Activated T-cell treated with anti-CD3 and anti-CD28 coated beads, Interleukin-2, amount 50 U/mL, for 4 hours (primary cell): ENCODE measurements at regions not wholly inside any gene's neighbourhood (a gene's known extent, or its start where the extent isn't known, plus 50 kb on each side); places are given as distances from the start of the nearest gene placed in this dataset.

ENCODE experiments used
- ATAC-seq, 2 donors: fragments of 200-7000 bp; cut with Tn5 transposase; one replicate each; pipeline ENCODE4 v1.10.0; 2021
- DNase-seq: peaks from one replicate; pipeline ENCODE4 v3.0.0-alpha.2; 2020
- H3K27me3 Mint-ChIP-seq: one replicate; pipeline ENCODE4 v1.8.0; 2021; ENCODE audit warnings: low read depth, mixed read lengths
- H3K36me3 Mint-ChIP-seq: one replicate; pipeline ENCODE4 v1.8.0; 2022; ENCODE audit warnings: mixed read lengths; ENCODE audit not compliant: insufficient read depth
- H3K4me1 Mint-ChIP-seq: one replicate; pipeline ENCODE4 v1.8.0; 2021; ENCODE audit warnings: low read depth, mixed read lengths
- H3K4me3 Mint-ChIP-seq: one replicate; pipeline ENCODE4 v1.8.0; 2021; ENCODE audit warnings: mild to moderate bottlenecking, moderate library complexity, mixed read lengths
- H3K9me3 Mint-ChIP-seq: one replicate; pipeline ENCODE4 v1.8.0; 2021; ENCODE audit warnings: mixed read lengths

GRCh38 chr14:61168141-61168540 lies 113.0 kb downstream of the TMEM30B start:
- no peak for DNase-seq
- no peak for ATAC-seq
- peaks cover 26% of the 10 kb centered on the region for H3K27me3 Mint-ChIP-seq
- no peaks in the 10 kb centered on the region for H3K4me1 Mint-ChIP-seq
- H3K4me3 Mint-ChIP-seq, result no peak overlapping the region
- no peaks in the 10 kb centered on the region for H3K36me3 Mint-ChIP-seq
- peaks cover 12% of the 10 kb centered on the region for H3K9me3 Mint-ChIP-seq

GRCh38 chr14:61167642-61168041 lies 113.5 kb downstream of the TMEM30B start:
- Mint-ChIP-seq H3K9me3 (peaks cover 7% of the 10 kb centered on the region), H3K27me3 (peaks cover 22% of the 10 kb centered on the region), H3K4me1 (no peaks in the 10 kb centered on the region), H3K36me3 (no peaks in the 10 kb centered on the region), H3K4me3 (no peak overlapping the region)
- DNase-seq, result no peak
- no peak for ATAC-seq

DNA sequence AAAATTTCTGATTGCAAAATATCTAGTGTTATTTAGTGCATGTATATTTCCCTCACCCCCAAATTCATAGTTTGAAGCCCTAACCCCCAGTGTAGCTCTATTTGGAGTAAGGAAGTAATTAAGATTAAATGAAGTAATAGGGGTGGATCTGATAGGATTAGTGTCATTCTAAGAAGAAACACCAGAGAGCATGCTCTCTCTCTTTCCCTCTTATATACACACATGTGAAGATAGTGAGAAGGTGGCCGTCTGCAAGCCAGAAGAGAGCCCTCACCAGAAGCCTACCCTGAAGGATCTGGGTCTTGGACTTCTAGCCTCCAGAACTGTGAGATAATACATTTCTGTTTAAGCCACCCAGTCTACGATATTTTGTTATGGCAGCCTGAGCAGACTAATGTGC lies 120.3 kb downstream of the TMEM30B start:
- no peaks in the 10 kb centered on the region for H3K4me1 Mint-ChIP-seq
- peaks cover 12% of the 10 kb centered on the region for H3K27me3 Mint-ChIP-seq
- DNase-seq (no peak), ATAC-seq (no peak)
- H3K9me3 Mint-ChIP-seq, result peaks cover 4% of the 10 kb centered on the region
- H3K36me3 Mint-ChIP-seq, result no peaks in the 10 kb centered on the region
- H3K4me3 Mint-ChIP-seq, result no peak overlapping the region

DNA sequence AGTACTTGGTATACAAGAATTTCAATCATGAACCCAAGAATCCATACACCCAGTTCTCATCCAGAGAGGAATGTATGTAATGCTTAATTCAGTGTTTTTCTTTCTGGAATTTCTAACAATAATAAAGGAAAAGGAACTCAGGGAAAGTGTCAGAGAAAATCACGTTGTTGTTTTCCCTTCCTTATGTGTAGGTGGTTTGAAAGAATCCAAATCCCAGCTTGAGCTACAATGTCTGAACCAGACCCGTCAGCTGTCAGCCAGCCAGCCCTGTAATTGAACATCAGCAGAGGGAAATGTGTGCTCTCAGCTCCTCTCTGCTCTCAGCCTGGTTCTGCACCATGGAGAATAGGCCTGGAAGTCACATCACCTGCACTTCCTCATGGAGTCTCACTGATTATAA lies 126.5 kb downstream of the TMEM30B start:
- Mint-ChIP-seq H3K27me3 (peaks cover 11% of the 10 kb centered on the region), H3K4me1 (no peaks in the 10 kb centered on the region), H3K36me3 (no peaks in the 10 kb centered on the region), H3K9me3 (no peaks in the 10 kb centered on the region), H3K4me3 (no peak overlapping the region)
- DNase-seq, result no peak
- no peak for ATAC-seq

DNA sequence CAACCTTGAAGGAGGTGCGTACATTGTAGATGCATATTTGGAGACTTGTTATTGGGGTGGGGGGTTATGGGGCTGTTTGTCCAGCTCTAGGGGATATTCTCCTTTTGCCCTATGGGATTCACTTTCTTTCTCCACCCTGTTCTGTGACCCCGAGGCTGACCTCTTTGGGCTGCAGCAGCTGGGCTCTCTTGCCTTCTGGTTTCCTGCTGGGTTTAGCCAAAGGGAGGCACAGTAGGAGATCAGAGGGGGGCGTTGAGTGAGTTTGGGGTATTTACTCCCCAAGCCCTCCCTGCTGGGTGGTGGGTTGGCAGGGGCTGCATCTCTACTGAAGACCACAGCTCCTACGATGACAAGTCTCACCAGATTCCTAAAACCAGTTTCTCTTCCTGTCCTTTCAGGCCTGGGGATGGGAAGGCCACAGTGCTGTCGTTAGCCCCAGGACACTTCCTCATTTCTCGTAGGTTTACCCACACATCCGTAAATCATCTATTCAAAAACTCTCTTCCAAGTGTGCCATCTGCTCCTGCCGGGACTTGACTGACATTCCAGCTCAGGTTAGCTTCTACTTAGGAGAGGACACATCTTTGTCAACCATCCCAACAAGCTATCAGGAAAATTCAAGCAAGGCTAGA lies 127.1 kb downstream of the TMEM30B start:
- ATAC-seq (no peak), DNase-seq (no peak)
- no peak overlapping the region for H3K4me3 Mint-ChIP-seq
- no peaks in the 10 kb centered on the region for H3K9me3 Mint-ChIP-seq
- no peaks in the 10 kb centered on the region for H3K36me3 Mint-ChIP-seq
- H3K4me1 Mint-ChIP-seq, result no peaks in the 10 kb centered on the region
- peaks cover 14% of the 10 kb centered on the region for H3K27me3 Mint-ChIP-seq

DNA sequence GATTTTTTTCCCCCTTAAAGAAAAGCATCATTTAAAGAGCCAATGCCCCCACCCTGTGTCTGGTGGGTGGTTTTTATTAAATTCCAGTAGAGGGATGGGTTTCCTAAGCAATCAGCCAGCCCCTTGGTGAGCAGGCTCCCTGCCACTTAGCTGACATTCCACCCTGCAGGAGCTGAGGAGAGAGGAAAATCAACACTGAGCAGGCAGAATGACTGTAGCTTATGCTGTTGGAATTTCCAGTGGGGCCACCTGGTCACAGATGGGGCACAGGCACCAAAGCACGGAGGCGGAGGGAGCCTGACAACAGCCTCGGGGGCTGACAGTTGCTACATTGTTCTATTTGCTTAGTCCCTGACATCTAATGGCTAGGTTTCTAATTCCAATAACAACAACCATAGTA lies 127.7 kb downstream of the TMEM30B start:
- ATAC-seq, result no peak
- DNase-seq, result no peak
- Mint-ChIP-seq H3K36me3 (no peaks in the 10 kb centered on the region), H3K27me3 (peaks cover 12% of the 10 kb centered on the region), H3K9me3 (no peaks in the 10 kb centered on the region), H3K4me1 (no peaks in the 10 kb centered on the region), H3K4me3 (no peak overlapping the region)

- Mint-ChIP-seq H3K4me1 (no peaks in the 10 kb centered on the region), H3K4me3 (no peak overlapping the region), H3K36me3 (no peaks in the 10 kb centered on the region), H3K9me3 (no peaks in the 10 kb centered on the region), H3K27me3 (peaks cover 11% of the 10 kb centered on the region)
- ATAC-seq (no peak), DNase-seq (no peak)
These were observed 128.2 kb downstream of the TMEM30B start for GRCh38 chr14:61152851-61153364.

- H3K36me3 Mint-ChIP-seq, result no peaks in the 10 kb centered on the region
- ATAC-seq, result no peak
These were observed 129.9 kb downstream of the TMEM30B start for GRCh38 chr14:61151251-61151650.

GRCh38 chr14:61150851-61151250 lies 130.3 kb downstream of the TMEM30B start:
- ATAC-seq (no peak), DNase-seq (no peak)
- no peaks in the 10 kb centered on the region for H3K9me3 Mint-ChIP-seq
- H3K36me3 Mint-ChIP-seq, result no peaks in the 10 kb centered on the region
- H3K27me3 Mint-ChIP-seq, result peaks cover 11% of the 10 kb centered on the region
- H3K4me3 Mint-ChIP-seq, result no peak overlapping the region
- H3K4me1 Mint-ChIP-seq, result no peaks in the 10 kb centered on the region

More at GRCh38 chr14:61151251-61151650, 129.9 kb downstream of the TMEM30B start:
- DNase-seq, result no peak
- H3K4me3 Mint-ChIP-seq, result no peak overlapping the region
- peaks cover 11% of the 10 kb centered on the region for H3K27me3 Mint-ChIP-seq
- no peaks in the 10 kb centered on the region for H3K4me1 Mint-ChIP-seq
- H3K9me3 Mint-ChIP-seq, result no peaks in the 10 kb centered on the region

- H3K27me3 Mint-ChIP-seq, result peaks cover 11% of the 10 kb centered on the region
- ATAC-seq, result no peak
These were observed 131.2 kb downstream of the TMEM30B start for GRCh38 chr14:61149896-61150295.

DNA sequence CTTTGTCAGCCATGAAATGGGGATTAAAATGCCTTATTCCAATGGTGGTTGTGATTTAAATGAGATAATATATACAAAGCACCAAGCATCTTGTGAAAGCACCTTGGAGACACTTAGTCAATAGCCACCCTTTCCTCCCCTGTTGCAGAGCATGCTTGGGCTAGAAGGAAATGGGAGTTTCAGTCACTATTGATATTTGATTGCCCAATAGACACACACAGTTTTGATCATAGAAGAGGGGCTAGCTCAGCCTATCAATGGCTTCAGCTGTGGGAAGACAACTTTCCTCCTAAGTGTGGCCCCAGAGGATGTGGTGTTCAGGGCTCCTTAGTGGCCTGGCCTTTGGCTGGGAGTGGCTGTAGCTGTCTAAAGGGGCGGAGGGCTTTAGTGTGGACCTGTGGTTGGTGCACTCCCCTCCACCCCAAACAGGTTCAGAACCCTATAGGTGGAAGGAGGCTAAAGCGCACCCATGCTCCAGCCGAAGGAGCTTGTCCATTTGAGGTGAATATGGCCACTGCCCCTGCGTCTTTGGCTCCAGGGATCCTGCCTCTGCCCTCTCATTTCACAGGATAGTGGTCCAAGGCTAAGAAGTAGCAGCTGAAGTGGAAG lies 132.3 kb downstream of the TMEM30B start:
- Mint-ChIP-seq H3K27me3 (peaks cover 11% of the 10 kb centered on the region), H3K4me1 (no peaks in the 10 kb centered on the region), H3K9me3 (peaks cover 7% of the 10 kb centered on the region), H3K4me3 (no peak overlapping the region), H3K36me3 (no peaks in the 10 kb centered on the region)
- no peak for ATAC-seq
- no peak for DNase-seq

More at GRCh38 chr14:61149896-61150295, 131.2 kb downstream of the TMEM30B start:
- DNase-seq, result no peak
- H3K9me3 Mint-ChIP-seq, result no peaks in the 10 kb centered on the region
- H3K4me3 Mint-ChIP-seq, result no peak overlapping the region
- no peaks in the 10 kb centered on the region for H3K4me1 Mint-ChIP-seq
- no peaks in the 10 kb centered on the region for H3K36me3 Mint-ChIP-seq

GRCh38 chr14:61147831-61148549 lies 133.1 kb downstream of the TMEM30B start:
- Mint-ChIP-seq H3K4me1 (no peaks in the 10 kb centered on the region), H3K36me3 (no peaks in the 10 kb centered on the region), H3K9me3 (peaks cover 8% of the 10 kb centered on the region), H3K4me3 (no peak overlapping the region), H3K27me3 (peaks cover 11% of the 10 kb centered on the region)
- DNase-seq (no peak), ATAC-seq (no peak)

DNA sequence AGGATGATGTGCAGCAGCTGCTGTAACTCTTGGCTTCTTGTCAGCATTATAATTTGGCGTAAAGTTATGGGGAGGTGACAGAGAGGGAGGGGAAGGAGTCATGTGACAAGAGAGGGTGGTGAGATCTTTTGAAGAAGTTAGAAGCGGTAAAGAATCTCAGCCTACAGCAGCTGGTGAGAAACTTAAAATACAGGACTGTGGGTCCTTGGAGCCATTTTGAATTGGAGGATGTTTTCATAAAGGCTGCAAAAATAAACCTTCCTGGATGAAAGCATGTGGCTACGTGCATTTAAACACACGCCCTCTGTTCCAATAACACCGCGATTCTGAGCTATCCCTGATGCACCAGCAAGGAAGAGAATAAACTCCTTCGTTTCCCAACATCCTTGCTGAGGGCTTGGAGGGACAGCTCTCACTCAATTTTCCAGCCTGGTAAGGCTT lies 133.7 kb downstream of the TMEM30B start:
- H3K4me1 Mint-ChIP-seq, result no peaks in the 10 kb centered on the region
- peaks cover 8% of the 10 kb centered on the region for H3K9me3 Mint-ChIP-seq
- no peak for ATAC-seq
- no peak for DNase-seq
- H3K4me3 Mint-ChIP-seq, result no peak overlapping the region
- H3K27me3 Mint-ChIP-seq, result peaks cover 11% of the 10 kb centered on the region
- no peaks in the 10 kb centered on the region for H3K36me3 Mint-ChIP-seq

- Mint-ChIP-seq H3K36me3 (no peaks in the 10 kb centered on the region), H3K9me3 (peaks cover 8% of the 10 kb centered on the region), H3K27me3 (peaks cover 11% of the 10 kb centered on the region), H3K4me3 (no peak overlapping the region), H3K4me1 (no peaks in the 10 kb centered on the region)
- ATAC-seq (no peak), DNase-seq (no peak)
These were observed 134.2 kb downstream of the TMEM30B start for GRCh38 chr14:61146899-61147298.
